ENCODE measurements at regions not wholly inside any gene's neighbourhood (a gene's known extent, or its start where the extent isn't known, plus 50 kb on each side); places are given as distances from the start of the nearest gene placed in this dataset.

- no peak overlapping the region for H3K4me3 ChIP-seq
- peaks cover 5% of the 10 kb centered on the region; the same call in 1 of the 2 replicates for H3K9me2 ChIP-seq (ENCODE audit: insufficient read depth)
- no peak for TF ChIP-seq REST (IDR thresholded peaks at IDR 0.05; ENCODE audit: unreplicated experiment)
- no peak for TF ChIP-seq JUNB (IDR thresholded peaks at IDR 0.05; ENCODE audit: unreplicated experiment)
- no peak for TF ChIP-seq CTCF (conservative IDR thresholded peaks at IDR 0.05; ENCODE audit: low read depth in 2 of 2)
- H3K79me2 ChIP-seq (replicated peaks; ENCODE audit: insufficient read depth), result no peaks in the 10 kb centered on the region
- Mint-ChIP-seq H3K27me3 (ENCODE audit: insufficient read depth, low read depth, poor library complexity) (no peaks in the 10 kb centered on the region), H3K4me3 (no peak overlapping the region), H3K4me1 (no peaks in the 10 kb centered on the region), H3K36me3 (ENCODE audit: low read depth) (no peaks in the 10 kb centered on the region), H3K27ac (no peak overlapping the region), H3K9me3 (peaks cover 5% of the 10 kb centered on the region; the same call in 2 of the 3 replicates)
- ATAC-seq, result no peak
- H3K36me3 ChIP-seq (ENCODE audit: insufficient read depth), result no peaks in the 10 kb centered on the region
- no peaks in the 10 kb centered on the region for H3K27me3 ChIP-seq (ENCODE audit: insufficient read depth)
- no peaks in the 10 kb centered on the region for H3F3A ChIP-seq (replicated peaks; ENCODE audit: low read depth)
- no peaks in the 10 kb centered on the region for H3K4me1 ChIP-seq (ENCODE audit: insufficient read depth)
- H3K27ac ChIP-seq (ENCODE audit: low read depth), result no peak overlapping the region
- no peaks in the 10 kb centered on the region for H4K20me1 ChIP-seq (replicated peaks; ENCODE audit: insufficient read depth)
- no peak for DNase-seq (ENCODE audit: low spot score)
- H3K4me2 ChIP-seq, result no peak overlapping the region
- H2AFZ ChIP-seq, result no peak overlapping the region
Measured at GRCh38 chr3:21120826-21121225, 630.2 kb downstream of the ZNF385D start.

- H3K9me3 Mint-ChIP-seq, result no peaks in the 10 kb centered on the region
- H2AFZ ChIP-seq, result no peak overlapping the region
- H3K9me2 ChIP-seq (ENCODE audit: insufficient read depth), result peaks cover 5% of the 10 kb centered on the region; the same call in 1 of the 2 replicates
- no peak for ATAC-seq
- H3K36me3 ChIP-seq (ENCODE audit: insufficient read depth), result no peaks in the 10 kb centered on the region
- no peaks in the 10 kb centered on the region for H3F3A ChIP-seq (replicated peaks; ENCODE audit: low read depth)
- no peaks in the 10 kb centered on the region for H4K20me1 ChIP-seq (replicated peaks; ENCODE audit: insufficient read depth)
- no peak overlapping the region for H3K27ac Mint-ChIP-seq
- H3K4me2 ChIP-seq, result no peak overlapping the region
- no peak for DNase-seq (ENCODE audit: low spot score)
- no peaks in the 10 kb centered on the region for H3K4me1 Mint-ChIP-seq
- H3K79me2 ChIP-seq (replicated peaks; ENCODE audit: insufficient read depth), result no peaks in the 10 kb centered on the region
- H3K4me3 Mint-ChIP-seq, result no peak overlapping the region
- no peaks in the 10 kb centered on the region for H3K27me3 Mint-ChIP-seq (ENCODE audit: insufficient read depth, low read depth, poor library complexity)
- H3K27ac ChIP-seq (ENCODE audit: low read depth), result no peak overlapping the region
- H3K36me3 Mint-ChIP-seq (ENCODE audit: low read depth), result no peaks in the 10 kb centered on the region
- H3K4me3 ChIP-seq, result no peak overlapping the region
- no peaks in the 10 kb centered on the region for H3K4me1 ChIP-seq (ENCODE audit: insufficient read depth)
- H3K27me3 ChIP-seq (ENCODE audit: insufficient read depth), result no peaks in the 10 kb centered on the region
- TF ChIP-seq ZNF114 (CRISPR knock-in tag; IDR thresholded peaks at IDR 0.05), result no peak
- TF ChIP-seq CREB1 (CRISPR knock-in tag; IDR thresholded peaks at IDR 0.05; ENCODE audit: low read depth), result no peak
- no peak for TF ChIP-seq EZH2 (IDR thresholded peaks at IDR 0.05; ENCODE audit: low read depth, unreplicated experiment)
- TF ChIP-seq POLR2AphosphoS5 (IDR thresholded peaks at IDR 0.05; ENCODE audit: low read depth), result no peak
- no peak for TF ChIP-seq ZNF331 (CRISPR knock-in tag; IDR thresholded peaks at IDR 0.05; ENCODE audit: low read depth)
- TF ChIP-seq EZH2phosphoT487 (IDR thresholded peaks at IDR 0.05; ENCODE audit: unreplicated experiment), result no peak
- TF ChIP-seq JUNB (IDR thresholded peaks at IDR 0.05; ENCODE audit: unreplicated experiment), result no peak
- TF ChIP-seq ZNF462 (CRISPR knock-in tag; IDR thresholded peaks at IDR 0.05), result no peak
Measured at GRCh38 chr3:21117370-21117769, 633.6 kb downstream of the ZNF385D start.
